Stimulated activated CD4-positive, alpha-beta T cell treated with anti-CD3 and anti-CD28 coated beads, Interleukin-2, amount 100 ng/mL, for 24 hours (primary cell): ENCODE measurements at regions not wholly inside any gene's neighbourhood (a gene's known extent, or its start where the extent isn't known, plus 50 kb on each side); places are given as distances from the start of the nearest gene placed in this dataset.
"Not testable (repeated sequence)": the region's sequence is repeated elsewhere in the genome, so short reads cannot be mapped to it uniquely, and the experiment has no call there.

ENCODE experiments used
- DNase-seq, 2 donors: peaks; one replicate each; pipeline ENCODE4 v3.0.0-alpha.2; 2020

- DNase-seq: no peak
Measured at GRCh38 chr1:96096613-96097321, 624.8 kb upstream of the PTBP2 start.

- DNase-seq: no peak
Measured at GRCh38 chr1:96104506-96104905, 617.1 kb upstream of the PTBP2 start.

GRCh38 chr1:96104906-96105305 is 616.7 kb upstream of the PTBP2 start:
- no peak for DNase-seq

- DNase-seq: no peak
Measured at GRCh38 chr1:96116731-96117130, 604.9 kb upstream of the PTBP2 start.

- DNase-seq: no peak
Measured at GRCh38 chr1:96130432-96130831, 591.2 kb upstream of the PTBP2 start.

GRCh38 chr1:96144636-96145035 is 576.9 kb upstream of the PTBP2 start:
- no peak for DNase-seq

GRCh38 chr1:96145492-96145891 is 576.1 kb upstream of the PTBP2 start:
- DNase-seq: no peak

GRCh38 chr1:96152957-96153356 is 568.6 kb upstream of the PTBP2 start:
- not testable (repeated sequence) for DNase-seq

- DNase-seq: no peak
Measured at GRCh38 chr1:96157101-96157500, 564.5 kb upstream of the PTBP2 start.

- DNase-seq: no peak
Measured at GRCh38 chr1:96159379-96159778, 562.2 kb upstream of the PTBP2 start.

- DNase-seq: no peak
Measured at GRCh38 chr1:96164053-96164452, 557.5 kb upstream of the PTBP2 start.

- no peak for DNase-seq
Measured at GRCh38 chr1:96178053-96178452, 543.5 kb upstream of the PTBP2 start.

- DNase-seq: no peak
Measured at GRCh38 chr1:96183485-96183884, 538.1 kb upstream of the PTBP2 start.

GRCh38 chr1:96183928-96184327 is 537.7 kb upstream of the PTBP2 start:
- DNase-seq: no peak

- DNase-seq: no peak
Measured at GRCh38 chr1:96185181-96185580, 536.4 kb upstream of the PTBP2 start.

- no peak for DNase-seq
Measured at GRCh38 chr1:96187020-96187419, 534.6 kb upstream of the PTBP2 start.

- DNase-seq: no peak
Measured at GRCh38 chr1:96191165-96191564, 530.4 kb upstream of the PTBP2 start.

GRCh38 chr1:96206451-96206850 is 515.1 kb upstream of the PTBP2 start:
- DNase-seq: no peak

GRCh38 chr1:96207936-96208335 is 513.6 kb upstream of the PTBP2 start:
- no peak for DNase-seq

GRCh38 chr1:96208428-96208827 is 513.2 kb upstream of the PTBP2 start:
- no peak for DNase-seq

GRCh38 chr1:96210054-96210453 is 511.5 kb upstream of the PTBP2 start:
- DNase-seq: no peak

GRCh38 chr1:96211202-96211601 is 510.4 kb upstream of the PTBP2 start:
- no peak for DNase-seq

GRCh38 chr1:96214982-96215381 is 506.6 kb upstream of the PTBP2 start:
- no peak for DNase-seq

GRCh38 chr1:96220651-96221050 is 500.9 kb upstream of the PTBP2 start:
- no peak for DNase-seq

GRCh38 chr1:96222701-96223100 is 498.9 kb upstream of the PTBP2 start:
- DNase-seq: no peak
